Activated CD8-positive, alpha-beta memory T cell treated with anti-CD3 and anti-CD28 coated beads, Interleukin-2, amount 10 ng/mL, durations not matched to agents 7 days and 5 days (primary cell): ENCODE measurements at regions not wholly inside any gene's neighbourhood (a gene's known extent, or its start where the extent isn't known, plus 50 kb on each side); places are given as distances from the start of the nearest gene placed in this dataset.
"Not testable (repeated sequence)": the region's sequence is repeated elsewhere in the genome, so short reads cannot be mapped to it uniquely, and the experiment has no call there.

Experiments used
- ATAC-seq: fragments of 150-1000 bp; cut with Tn5 transposase; one replicate; pipeline ENCODE4 v1.10.0; 2021; ENCODE audit warnings: moderate library complexity
- CTCF ChIA-PET: fragments of 350-600 bp; sonication (Branson Sonifier 250); formaldehyde crosslinking; loops from one replicate; lab custom pipeline; 2021; ENCODE audit warnings: antibody characterized with exemption; lab: Charles Lee
- DNase-seq: peaks from one replicate; pipeline ENCODE4 v3.0.0-alpha.2; 2020
- H3K27ac Mint-ChIP-seq: one replicate; pipeline ENCODE4 v1.8.0; 2021; ENCODE audit warnings: mild to moderate bottlenecking, mixed read lengths
- H3K27me3 Mint-ChIP-seq: one replicate; pipeline ENCODE4 v1.8.0; 2021; ENCODE audit warnings: mixed read lengths
- H3K36me3 Mint-ChIP-seq: one replicate; pipeline ENCODE4 v1.8.0; 2021; ENCODE audit warnings: mild to moderate bottlenecking, mixed read lengths
- H3K4me1 Mint-ChIP-seq: one replicate; pipeline ENCODE4 v1.8.0; 2021; ENCODE audit warnings: mixed read lengths
- H3K4me3 Mint-ChIP-seq: one replicate; pipeline ENCODE4 v1.8.0; 2021; ENCODE audit warnings: mild to moderate bottlenecking, moderate library complexity, mixed read lengths
- H3K9me3 Mint-ChIP-seq: one replicate; pipeline ENCODE4 v1.8.0; 2022; ENCODE audit warnings: low read depth, mixed read lengths

GRCh38 chr3:174365796-174366195, 493.3 kb upstream of the NAALADL2 start:
- H3K27me3 Mint-ChIP-seq: no peaks in the 10 kb centered on the region
- H3K4me3 Mint-ChIP-seq: no peak overlapping the region
- H3K9me3 Mint-ChIP-seq: peaks cover 8% of the 10 kb centered on the region
- no peaks in the 10 kb centered on the region for H3K36me3 Mint-ChIP-seq
- H3K27ac Mint-ChIP-seq: no peak overlapping the region
- H3K4me1 Mint-ChIP-seq: no peaks in the 10 kb centered on the region
- CTCF ChIA-PET: no interaction called here
- ATAC-seq (no peak), DNase-seq (no peak)

GRCh38 chr3:174366904-174367303, 492.2 kb upstream of the NAALADL2 start:
- H3K27me3 Mint-ChIP-seq, ATAC-seq, H3K27ac Mint-ChIP-seq, H3K9me3 Mint-ChIP-seq, H3K36me3 Mint-ChIP-seq, CTCF ChIA-PET, H3K4me3 Mint-ChIP-seq, H3K4me1 Mint-ChIP-seq, DNase-seq: not testable (repeated sequence)

- H3K36me3 Mint-ChIP-seq: no peaks in the 10 kb centered on the region
- H3K27me3 Mint-ChIP-seq: no peaks in the 10 kb centered on the region
- no peaks in the 10 kb centered on the region for H3K4me1 Mint-ChIP-seq
- CTCF ChIA-PET: no interaction called here
- H3K9me3 Mint-ChIP-seq: peaks cover 4% of the 10 kb centered on the region
- DNase-seq: no peak
- H3K27ac Mint-ChIP-seq: no peak overlapping the region
- ATAC-seq: no peak
- no peak overlapping the region for H3K4me3 Mint-ChIP-seq
Measured at GRCh38 chr3:174376346-174376745, 482.8 kb upstream of the NAALADL2 start.

- Mint-ChIP-seq H3K27ac (no peak overlapping the region), H3K27me3 (no peaks in the 10 kb centered on the region), H3K4me1 (no peaks in the 10 kb centered on the region), H3K36me3 (no peaks in the 10 kb centered on the region), H3K9me3 (peaks cover under 1% of the 10 kb centered on the region), H3K4me3 (no peak overlapping the region)
- no peak for ATAC-seq
- CTCF ChIA-PET: no interaction called here
- DNase-seq: no peak
Measured at GRCh38 chr3:174377096-174377495, 482.0 kb upstream of the NAALADL2 start.

GRCh38 chr3:174377684-174378083, 481.4 kb upstream of the NAALADL2 start:
- no peak for ATAC-seq
- H3K27ac Mint-ChIP-seq: no peak overlapping the region
- no peaks in the 10 kb centered on the region for H3K36me3 Mint-ChIP-seq
- no peak overlapping the region for H3K4me3 Mint-ChIP-seq
- CTCF ChIA-PET: no interaction called here
- no peaks in the 10 kb centered on the region for H3K4me1 Mint-ChIP-seq
- no peaks in the 10 kb centered on the region for H3K9me3 Mint-ChIP-seq
- no peaks in the 10 kb centered on the region for H3K27me3 Mint-ChIP-seq
- no peak for DNase-seq

- ATAC-seq: no peak
Measured at GRCh38 chr3:174382878-174383277, 476.3 kb upstream of the NAALADL2 start.

GRCh38 chr3:174387736-174388135, 471.4 kb upstream of the NAALADL2 start:
- Mint-ChIP-seq H3K27ac (no peak overlapping the region), H3K4me1 (no peaks in the 10 kb centered on the region), H3K4me3 (no peak overlapping the region), H3K36me3 (no peaks in the 10 kb centered on the region), H3K27me3 (no peaks in the 10 kb centered on the region), H3K9me3 (peaks cover 4% of the 10 kb centered on the region)
- ATAC-seq (no peak), DNase-seq (no peak)
- CTCF ChIA-PET: no interaction called here

More at GRCh38 chr3:174382878-174383277, 476.3 kb upstream of the NAALADL2 start:
- Mint-ChIP-seq H3K4me3 (no peak overlapping the region), H3K9me3 (no peaks in the 10 kb centered on the region), H3K27ac (no peak overlapping the region), H3K4me1 (no peaks in the 10 kb centered on the region), H3K27me3 (no peaks in the 10 kb centered on the region), H3K36me3 (no peaks in the 10 kb centered on the region)
- CTCF ChIA-PET: no interaction called here
- DNase-seq: no peak

GRCh38 chr3:174397848-174398247, 461.3 kb upstream of the NAALADL2 start:
- Mint-ChIP-seq H3K4me1 (no peaks in the 10 kb centered on the region), H3K4me3 (no peak overlapping the region), H3K27ac (no peak overlapping the region), H3K9me3 (peaks cover 4% of the 10 kb centered on the region), H3K27me3 (no peaks in the 10 kb centered on the region), H3K36me3 (no peaks in the 10 kb centered on the region)
- CTCF ChIA-PET: no interaction called here
- no peak for DNase-seq
- no peak for ATAC-seq

- H3K4me3 Mint-ChIP-seq: no peak overlapping the region
- ATAC-seq (no peak), DNase-seq (no peak)
- H3K36me3 Mint-ChIP-seq: no peaks in the 10 kb centered on the region
- no peaks in the 10 kb centered on the region for H3K27me3 Mint-ChIP-seq
- CTCF ChIA-PET: no interaction called here
- no peak overlapping the region for H3K27ac Mint-ChIP-seq
- H3K4me1 Mint-ChIP-seq: no peaks in the 10 kb centered on the region
- H3K9me3 Mint-ChIP-seq: peaks cover 4% of the 10 kb centered on the region
Measured at GRCh38 chr3:174398761-174399160, 460.4 kb upstream of the NAALADL2 start.

GRCh38 chr3:174403831-174404230, 455.3 kb upstream of the NAALADL2 start:
- CTCF ChIA-PET: no interaction called here
- no peaks in the 10 kb centered on the region for H3K4me1 Mint-ChIP-seq
- no peak for ATAC-seq
- no peaks in the 10 kb centered on the region for H3K36me3 Mint-ChIP-seq
- peaks cover 12% of the 10 kb centered on the region for H3K9me3 Mint-ChIP-seq
- H3K4me3 Mint-ChIP-seq: no peak overlapping the region
- H3K27me3 Mint-ChIP-seq: no peaks in the 10 kb centered on the region
- H3K27ac Mint-ChIP-seq: no peak overlapping the region
- DNase-seq: no peak

GRCh38 chr3:174408310-174408709, 450.8 kb upstream of the NAALADL2 start:
- H3K27me3 Mint-ChIP-seq: no peaks in the 10 kb centered on the region
- H3K27ac Mint-ChIP-seq: no peak overlapping the region
- H3K4me1 Mint-ChIP-seq: no peaks in the 10 kb centered on the region
- DNase-seq (no peak), ATAC-seq (no peak)
- H3K9me3 Mint-ChIP-seq: peaks cover 7% of the 10 kb centered on the region
- CTCF ChIA-PET: no interaction called here
- no peak overlapping the region for H3K4me3 Mint-ChIP-seq
- H3K36me3 Mint-ChIP-seq: no peaks in the 10 kb centered on the region

- ATAC-seq (no peak), DNase-seq (no peak)
- Mint-ChIP-seq H3K27me3 (no peaks in the 10 kb centered on the region), H3K4me3 (no peak overlapping the region), H3K36me3 (no peaks in the 10 kb centered on the region), H3K9me3 (peaks cover 7% of the 10 kb centered on the region), H3K27ac (no peak overlapping the region), H3K4me1 (no peaks in the 10 kb centered on the region)
- CTCF ChIA-PET: no interaction called here
Measured at GRCh38 chr3:174409086-174409743, 449.9 kb upstream of the NAALADL2 start.

- no peaks in the 10 kb centered on the region for H3K4me1 Mint-ChIP-seq
- no peak for DNase-seq
- H3K36me3 Mint-ChIP-seq: no peaks in the 10 kb centered on the region
- ATAC-seq: no peak
- H3K9me3 Mint-ChIP-seq: peaks cover 2% of the 10 kb centered on the region
- CTCF ChIA-PET: no interaction called here
- H3K27me3 Mint-ChIP-seq: no peaks in the 10 kb centered on the region
- H3K27ac Mint-ChIP-seq: no peak overlapping the region
- no peak overlapping the region for H3K4me3 Mint-ChIP-seq
Measured at GRCh38 chr3:174413062-174413912, 445.8 kb upstream of the NAALADL2 start.

GRCh38 chr3:174414902-174415301, 444.2 kb upstream of the NAALADL2 start:
- H3K4me3 Mint-ChIP-seq: no peak overlapping the region
- H3K27ac Mint-ChIP-seq: no peak overlapping the region
- CTCF ChIA-PET: no interaction called here
- ATAC-seq: no peak
- no peaks in the 10 kb centered on the region for H3K27me3 Mint-ChIP-seq
- H3K4me1 Mint-ChIP-seq: no peaks in the 10 kb centered on the region
- no peaks in the 10 kb centered on the region for H3K36me3 Mint-ChIP-seq
- peaks cover 2% of the 10 kb centered on the region for H3K9me3 Mint-ChIP-seq
- no peak for DNase-seq
